Epithelial cell of esophagus (primary cell): ENCODE measurements at regions not wholly inside any gene's neighbourhood (a gene's known extent, or its start where the extent isn't known, plus 50 kb on each side); places are given as distances from the start of the nearest gene placed in this dataset.

Source experiments
- DNase-seq: peaks from one replicate; pipeline ENCODE4 v3.0.0; 2010; ENCODE audit warnings: low read depth
- H3K4me3 ChIP-seq: 2 replicates; pipeline ENCODE4 v1.5.1; 2011; ENCODE audit warnings: mild to moderate bottlenecking, low read length, control low read depth
- CTCF ChIP-seq: IDR thresholded peaks from 2 replicates; pipeline ENCODE4 v1.5.1; 2011; ENCODE audit warnings: low read depth, mild to moderate bottlenecking, low read length, control low read depth, inconsistent platforms; ENCODE audit not compliant: insufficient read depth; ENCODE audit errors: missing control alignments

GRCh38 chr13:18996221-18996620 is 185.4 kb downstream of the TUBA3C start:
- TF ChIP-seq CTCF = no peak
- H3K4me3 ChIP-seq = no peak overlapping the region
- DNase-seq = no peak

DNA sequence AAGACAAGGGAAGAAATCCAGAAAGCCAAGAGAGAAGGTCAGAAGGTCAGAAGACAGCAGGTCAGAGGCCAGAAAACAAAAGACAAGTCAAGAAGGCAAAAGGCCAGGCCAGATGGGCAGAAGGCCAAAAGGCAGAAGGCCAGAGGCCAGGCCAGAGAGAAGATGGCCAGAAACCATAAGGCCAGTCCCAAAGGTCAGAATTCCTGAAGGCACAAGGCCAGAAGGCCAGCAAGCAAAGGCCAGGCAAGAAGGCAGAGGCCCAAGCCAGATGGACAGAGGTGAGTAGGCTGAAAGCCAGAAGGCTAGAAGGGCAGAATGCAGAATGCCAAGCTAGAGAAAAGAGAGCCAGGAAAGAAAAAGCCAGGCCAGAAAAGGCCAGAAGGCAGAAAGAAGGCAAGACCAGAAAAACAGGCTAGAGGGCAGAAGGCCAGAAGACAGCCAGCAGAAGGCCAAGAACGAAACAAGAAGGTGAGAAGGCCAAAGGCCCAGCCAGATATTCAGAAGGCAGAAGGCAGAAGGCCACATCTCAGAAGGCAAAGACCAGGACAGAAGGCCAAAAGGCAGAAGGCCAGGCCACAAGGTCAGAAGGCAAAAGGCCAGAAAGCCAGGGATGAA is 186.3 kb downstream of the TUBA3C start:
- TF ChIP-seq CTCF = no peak

GRCh38 chr13:18993884-18994660 is 187.6 kb downstream of the TUBA3C start:
- no peak overlapping the region for H3K4me3 ChIP-seq
- TF ChIP-seq CTCF = no peak
- no peak for DNase-seq

More for the DNA sequence above, 186.3 kb downstream of the TUBA3C start:
- no peak overlapping the region for H3K4me3 ChIP-seq
- DNase-seq = no peak

DNA sequence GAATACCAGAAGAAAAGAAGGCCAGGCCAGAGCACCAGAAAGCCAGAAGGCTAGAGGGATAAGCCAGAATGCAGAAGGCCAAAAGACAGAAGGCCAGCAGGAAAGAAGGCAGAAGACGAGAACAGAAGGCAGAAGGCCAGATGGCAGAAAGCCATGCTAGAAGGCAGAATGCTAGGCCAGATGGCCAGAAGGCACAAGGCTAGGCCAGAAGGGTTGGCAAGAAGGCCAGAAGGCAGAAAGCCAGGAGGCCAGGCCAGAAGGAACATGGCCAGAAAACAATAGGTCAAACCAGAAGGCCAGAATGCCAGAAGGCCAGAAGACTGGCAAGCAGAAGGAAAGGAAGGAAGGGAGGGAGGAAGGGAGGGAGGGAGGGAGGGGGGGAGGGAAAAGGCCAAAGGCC is 188.8 kb downstream of the TUBA3C start:
- no peak overlapping the region for H3K4me3 ChIP-seq
- no peak for TF ChIP-seq CTCF

DNA sequence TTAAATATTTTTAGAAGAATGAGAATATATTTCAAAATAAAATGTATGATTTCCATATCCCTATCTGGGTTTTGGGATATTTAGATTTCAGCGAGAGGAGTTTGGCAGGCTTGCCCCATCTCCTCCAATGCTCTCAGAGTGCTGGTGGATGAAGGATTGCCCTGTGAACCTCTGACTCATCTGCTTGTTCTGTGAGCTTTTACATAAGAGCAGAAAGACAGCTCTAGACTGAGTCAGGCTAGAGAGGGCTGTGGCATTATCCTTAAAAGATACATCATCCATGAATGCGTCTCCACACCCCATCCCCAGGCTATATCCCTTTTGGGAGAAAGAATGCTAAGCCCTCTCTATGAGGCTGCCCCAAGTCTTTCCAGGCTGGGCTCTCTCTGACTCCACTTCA is 190.6 kb downstream of the TUBA3C start:
- no peak for TF ChIP-seq CTCF
- DNase-seq = peak; percentile 21
- no peak overlapping the region for H3K4me3 ChIP-seq

More for the DNA sequence above, 188.8 kb downstream of the TUBA3C start:
- DNase-seq = no peak

DNA sequence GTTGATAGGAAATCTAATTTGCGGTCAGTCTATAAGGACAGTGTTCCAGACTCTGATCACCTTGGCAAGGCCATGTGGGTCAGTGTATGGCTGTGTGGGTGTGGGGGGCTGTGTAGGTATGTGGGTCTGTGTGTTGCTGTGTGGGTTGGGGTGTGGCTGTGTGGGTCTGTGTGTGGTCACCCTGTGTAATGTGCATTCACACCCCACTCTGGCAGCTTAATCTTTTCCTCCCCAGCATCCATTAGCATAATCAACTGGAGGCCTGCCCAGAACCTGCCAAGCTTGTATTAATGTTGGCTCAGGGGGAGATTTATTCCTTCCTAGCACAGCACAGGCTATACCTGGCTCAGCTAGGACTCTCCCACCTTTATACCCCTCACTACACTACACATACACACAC is 203.2 kb downstream of the TUBA3C start:
- DNase-seq = no peak
- no peak for TF ChIP-seq CTCF
- H3K4me3 ChIP-seq = no peak overlapping the region
